ENCODE measurements at regions not wholly inside any gene's neighbourhood (a gene's known extent, or its start where the extent isn't known, plus 50 kb on each side); places are given as distances from the start of the nearest gene placed in this dataset.

- no peak for TF ChIP-seq EZH2phosphoT487 (IDR thresholded peaks at IDR 0.05; ENCODE audit: borderline replicate concordance)
- TF ChIP-seq, protein P1, sequence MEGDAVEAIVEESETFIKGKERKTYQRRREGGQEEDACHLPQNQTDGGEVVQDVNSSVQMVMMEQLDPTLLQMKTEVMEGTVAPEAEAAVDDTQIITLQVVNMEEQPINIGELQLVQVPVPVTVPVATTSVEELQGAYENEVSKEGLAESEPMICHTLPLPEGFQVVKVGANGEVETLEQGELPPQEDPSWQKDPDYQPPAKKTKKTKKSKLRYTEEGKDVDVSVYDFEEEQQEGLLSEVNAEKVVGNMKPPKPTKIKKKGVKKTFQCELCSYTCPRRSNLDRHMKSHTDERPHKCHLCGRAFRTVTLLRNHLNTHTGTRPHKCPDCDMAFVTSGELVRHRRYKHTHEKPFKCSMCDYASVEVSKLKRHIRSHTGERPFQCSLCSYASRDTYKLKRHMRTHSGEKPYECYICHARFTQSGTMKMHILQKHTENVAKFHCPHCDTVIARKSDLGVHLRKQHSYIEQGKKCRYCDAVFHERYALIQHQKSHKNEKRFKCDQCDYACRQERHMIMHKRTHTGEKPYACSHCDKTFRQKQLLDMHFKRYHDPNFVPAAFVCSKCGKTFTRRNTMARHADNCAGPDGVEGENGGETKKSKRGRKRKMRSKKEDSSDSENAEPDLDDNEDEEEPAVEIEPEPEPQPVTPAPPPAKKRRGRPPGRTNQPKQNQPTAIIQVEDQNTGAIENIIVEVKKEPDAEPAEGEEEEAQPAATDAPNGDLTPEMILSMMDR (conservative IDR thresholded peaks at IDR 0.05; ENCODE audit: low read length): no peak
- no peaks in the 10 kb centered on the region for H3K4me1 ChIP-seq (ENCODE audit: insufficient read depth, low read length, poor library complexity, severe bottlenecking)
- no peaks in the 10 kb centered on the region for H3K79me2 ChIP-seq (ENCODE audit: insufficient read depth, low read length)
- no peaks in the 10 kb centered on the region for H3K9me3 ChIP-seq (ENCODE audit: insufficient read depth, low read depth, low read length)
- H3K9me2 ChIP-seq (replicated peaks; ENCODE audit: low read depth, low read length): no peaks in the 10 kb centered on the region
- no peak overlapping the region for H3K4me3 ChIP-seq (ENCODE audit: low read length, poor library complexity, severe bottlenecking)
- H3K27me3 ChIP-seq (ENCODE audit: insufficient read depth, low read length, poor library complexity, severe bottlenecking): no peaks in the 10 kb centered on the region
- no peaks in the 10 kb centered on the region for H4K20me1 ChIP-seq (ENCODE audit: insufficient read depth, low read length, poor library complexity, severe bottlenecking)
- no peaks in the 10 kb centered on the region for H3F3A ChIP-seq (ENCODE audit: low read depth)
- H3K4me2 ChIP-seq (ENCODE audit: low read depth, low read length, poor library complexity, severe bottlenecking): no peak overlapping the region
- H3K36me3 ChIP-seq (ENCODE audit: insufficient read depth, low read length): no peaks in the 10 kb centered on the region
- H2AFZ ChIP-seq (ENCODE audit: low read length): no peak overlapping the region
- no peak overlapping the region for H3K9ac ChIP-seq (ENCODE audit: low read depth, low read length, poor library complexity, severe bottlenecking)
Observed at GRCh38 chr3:162666835-162667234, 1170.2 kb downstream of the OTOL1 start.

DNA sequence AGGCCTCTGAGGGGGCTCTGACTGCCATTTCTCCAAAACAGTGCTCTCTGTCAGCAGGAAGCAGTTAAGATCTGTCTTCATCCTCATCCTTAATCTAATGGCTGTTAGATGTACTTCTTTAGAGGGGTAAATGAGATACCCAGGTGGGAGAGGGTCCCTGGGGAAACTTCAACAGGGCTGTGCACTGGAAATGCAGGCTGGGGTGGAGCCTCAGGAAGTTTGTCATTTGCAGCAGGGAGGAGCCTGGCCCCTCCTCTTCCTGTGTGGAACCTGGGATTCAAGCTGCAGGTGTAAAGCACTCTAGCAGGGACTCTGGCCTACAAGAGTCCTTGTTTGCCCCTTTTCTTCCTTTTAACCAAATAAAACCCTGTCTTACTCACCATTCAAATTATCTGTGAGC lies 1173.6 kb downstream of the OTOL1 start:
- Histone ChIP-seq H3K9me2 (replicated peaks; ENCODE audit: low read depth, low read length) (no peaks in the 10 kb centered on the region), H2AFZ (ENCODE audit: low read length) (peak overlapping the region; percentile 34; the same call in 1 of the 2 replicates), H3F3A (ENCODE audit: low read depth) (no peaks in the 10 kb centered on the region), H3K9me3 (ENCODE audit: insufficient read depth, low read depth, low read length) (no peaks in the 10 kb centered on the region), H3K36me3 (ENCODE audit: insufficient read depth, low read length) (no peaks in the 10 kb centered on the region), H3K9ac (ENCODE audit: low read depth, low read length, poor library complexity, severe bottlenecking) (no peak overlapping the region), H3K27me3 (ENCODE audit: insufficient read depth, low read length, poor library complexity, severe bottlenecking) (no peaks in the 10 kb centered on the region), H3K4me2 (ENCODE audit: low read depth, low read length, poor library complexity, severe bottlenecking) (no peak overlapping the region), H3K4me3 (ENCODE audit: low read length, poor library complexity, severe bottlenecking) (no peak overlapping the region), H3K4me1 (ENCODE audit: insufficient read depth, low read length, poor library complexity, severe bottlenecking) (no peaks in the 10 kb centered on the region), H3K79me2 (ENCODE audit: insufficient read depth, low read length) (no peaks in the 10 kb centered on the region), H4K20me1 (ENCODE audit: insufficient read depth, low read length, poor library complexity, severe bottlenecking) (no peaks in the 10 kb centered on the region)
- TF ChIP-seq, protein P1 (conservative IDR thresholded peaks at IDR 0.05; ENCODE audit: low read length): no peak
- TF ChIP-seq EZH2phosphoT487 (IDR thresholded peaks at IDR 0.05; ENCODE audit: borderline replicate concordance): no peak

GRCh38 chr3:162677475-162677874 lies 1180.9 kb downstream of the OTOL1 start:
- H3K27me3 ChIP-seq (ENCODE audit: insufficient read depth, low read length, poor library complexity, severe bottlenecking): no peaks in the 10 kb centered on the region
- H4K20me1 ChIP-seq (ENCODE audit: insufficient read depth, low read length, poor library complexity, severe bottlenecking): no peaks in the 10 kb centered on the region
- no peaks in the 10 kb centered on the region for H3K9me3 ChIP-seq (ENCODE audit: insufficient read depth, low read depth, low read length)
- H3K4me2 ChIP-seq (ENCODE audit: low read depth, low read length, poor library complexity, severe bottlenecking): no peak overlapping the region
- no peak overlapping the region for H2AFZ ChIP-seq (ENCODE audit: low read length)
- no peaks in the 10 kb centered on the region for H3K79me2 ChIP-seq (ENCODE audit: insufficient read depth, low read length)
- H3K9me2 ChIP-seq (replicated peaks; ENCODE audit: low read depth, low read length): no peaks in the 10 kb centered on the region
- TF ChIP-seq, protein P1 (conservative IDR thresholded peaks at IDR 0.05; ENCODE audit: low read length): no peak
- no peak for TF ChIP-seq EZH2phosphoT487 (IDR thresholded peaks at IDR 0.05; ENCODE audit: borderline replicate concordance)
- H3K9ac ChIP-seq (ENCODE audit: low read depth, low read length, poor library complexity, severe bottlenecking): no peak overlapping the region
- H3K4me3 ChIP-seq (ENCODE audit: low read length, poor library complexity, severe bottlenecking): no peak overlapping the region
- no peaks in the 10 kb centered on the region for H3K4me1 ChIP-seq (ENCODE audit: insufficient read depth, low read length, poor library complexity, severe bottlenecking)
- no peaks in the 10 kb centered on the region for H3K36me3 ChIP-seq (ENCODE audit: insufficient read depth, low read length)
- no peaks in the 10 kb centered on the region for H3F3A ChIP-seq (ENCODE audit: low read depth)

All from Loucy (cell line).